H1 (cell line): ENCODE measurements at regions not wholly inside any gene's neighbourhood (a gene's known extent, or its start where the extent isn't known, plus 50 kb on each side); places are given as distances from the start of the nearest gene placed in this dataset.

Experiments used
- CTCF ChIA-PET: fragments of 300-600 bp; sonication (Branson Sonifier 250); formaldehyde crosslinking; loops from one replicate; lab custom pipeline; 2021; ENCODE audit not compliant: partially characterized antibody; lab: Charles Lee
- POLR2A ChIA-PET: fragments of 300-600 bp; sonication (Branson Sonifier 250); formaldehyde crosslinking; loops from one replicate; lab custom pipeline; 2021; ENCODE audit warnings: inconsistent platforms; ENCODE audit not compliant: partially characterized antibody; lab: Charles Lee
- DNase-seq, 2 experiments: peaks; one replicate each; pipeline versions ENCODE4 v3.0.0 to v3.0.0-alpha.2; 2010 to 2022; ENCODE audit warnings: low spot score in 2 of 2, low read depth in 1 of 2, mixed read lengths in 1 of 2
- FAIRE-seq: peaks from 2 replicates; lab custom pipeline; 2011; peaks lifted over from hg19 to GRCh38; lab: Jason Lieb, UNC
- H2AFZ ChIP-seq: 2 replicates; pipeline ENCODE4 v1.8.1; 2012; ENCODE audit warnings: low read length, inconsistent platforms
- H2AK5ac ChIP-seq: 2 replicates; pipeline ENCODE4 v1.6.1; 2013; ENCODE audit warnings: low read depth, low read length
- H2BK120ac ChIP-seq: replicated peaks from 2 replicates; pipeline ENCODE3; 2013; ENCODE audit warnings: low read depth, low read length, inconsistent platforms
- H2BK12ac ChIP-seq: 2 replicates; pipeline ENCODE4 v1.6.1; 2013; ENCODE audit warnings: low read depth, low read length
- H2BK15ac ChIP-seq: 2 replicates; pipeline ENCODE4 v1.6.1; 2013; ENCODE audit warnings: low read length
- H2BK20ac ChIP-seq: 2 replicates; pipeline ENCODE4 v1.6.1; 2013; ENCODE audit warnings: low read length
- H2BK5ac ChIP-seq: 2 replicates; pipeline ENCODE4 v1.6.1; 2013; ENCODE audit warnings: low read depth, low read length
- H3K14ac ChIP-seq: 2 replicates; pipeline ENCODE4 v1.6.1; 2013; ENCODE audit warnings: inconsistent platforms; ENCODE audit not compliant: insufficient read length
- H3K18ac ChIP-seq: 2 replicates; pipeline ENCODE4 v1.6.1; 2013; ENCODE audit warnings: low read length; ENCODE audit errors: extremely low read depth
- H3K23ac ChIP-seq: 2 replicates; pipeline ENCODE4 v1.6.1; 2013; ENCODE audit warnings: inconsistent platforms; ENCODE audit not compliant: insufficient read length
- H3K23me2 ChIP-seq: 2 replicates; pipeline ENCODE4 v1.6.1; 2013; ENCODE audit warnings: low read depth, low read length
- H3K27ac ChIP-seq: 2 replicates; pipeline ENCODE4 v1.6.1; 2011; ENCODE audit warnings: low read depth, low read length, inconsistent platforms
- H3K27me3 ChIP-seq, 4 experiments: replicated peaks in 1 of 4; 1 replicate in 1 of 4; 2 replicates in 3 of 4; pipeline versions ENCODE4 v1.6.1 to v1.8.1; 2011 to 2013; ENCODE audit warnings: low read length in 3 of 4, mild to moderate bottlenecking in 3 of 4, inconsistent platforms in 2 of 4, mixed read lengths in 2 of 4, moderate library complexity in 1 of 4; ENCODE audit not compliant: control insufficient read depth in 3 of 4, insufficient read depth in 3 of 4; ENCODE audit errors: extremely low read depth in 1 of 4
- H3K36me3 ChIP-seq, 4 experiments: 2 replicates each; pipeline versions ENCODE4 v1.6.1 to v1.8.1; 2011 to 2013; ENCODE audit warnings: mild to moderate bottlenecking in 4 of 4, low read length in 3 of 4, moderate library complexity in 2 of 4, control low read depth in 1 of 4, inconsistent platforms in 1 of 4; ENCODE audit not compliant: insufficient read depth in 4 of 4, control insufficient read depth in 2 of 4
- H3K4ac ChIP-seq: replicated peaks from 2 replicates; pipeline ENCODE3; 2013; ENCODE audit warnings: low read length, low read depth, mixed read lengths, inconsistent platforms; ENCODE audit not compliant: insufficient read length
- H3K4me1 ChIP-seq, 4 experiments: replicated peaks in 1 of 4; 1 replicate in 1 of 4; 2 replicates in 3 of 4; pipeline versions ENCODE4 v1.6.1 to v1.8.1; 2011 to 2013; ENCODE audit warnings: low read length in 3 of 4, inconsistent platforms in 2 of 4, mixed read lengths in 1 of 4; ENCODE audit not compliant: insufficient read depth in 4 of 4, control insufficient read depth in 3 of 4
- H3K4me2 ChIP-seq, 2 experiments: 2 replicates each; pipeline versions ENCODE4 v1.6.1 to v1.8.1; 2011 to 2013; ENCODE audit warnings: low read depth in 2 of 2, low read length in 2 of 2, control low read depth in 1 of 2, inconsistent platforms in 1 of 2, mild to moderate bottlenecking in 1 of 2; ENCODE audit not compliant: insufficient read depth in 1 of 2
- H3K4me3 ChIP-seq, 4 experiments: fragments of 200-600, 300-600 bp in 1 of 4; sonication (generic), shearing (Covaris generic), sonication (Bioruptor Twin) in 1 of 4; 2 replicates each; pipeline versions ENCODE4 v1.5.1 to v1.8.1; 2011 to 2016; ENCODE audit warnings: low read length in 4 of 4, low read depth in 3 of 4, control low read depth in 2 of 4, inconsistent platforms in 2 of 4, mild to moderate bottlenecking in 2 of 4, mixed read lengths in 1 of 4, moderate library complexity in 1 of 4; ENCODE audit not compliant: insufficient read depth in 2 of 4; ENCODE audit errors: extremely low read depth in 1 of 4
- H3K56ac ChIP-seq: replicated peaks from 2 replicates; pipeline ENCODE3; 2013; ENCODE audit warnings: low read depth, mild to moderate bottlenecking, mixed read lengths, low read length, inconsistent platforms; ENCODE audit not compliant: insufficient read length
- H3K79me1 ChIP-seq: 2 replicates; pipeline ENCODE4 v1.6.1; 2013; ENCODE audit warnings: low read depth, low read length, control low read depth
- H3K79me2 ChIP-seq, 2 experiments: 2 replicates each; pipeline versions ENCODE4 v1.6.1 to v1.8.1; 2012 to 2013; ENCODE audit warnings: low read length in 2 of 2, mild to moderate bottlenecking in 2 of 2, inconsistent platforms in 1 of 2; ENCODE audit not compliant: insufficient read depth in 2 of 2, control insufficient read depth in 1 of 2
- H3K9ac ChIP-seq, 4 experiments: replicated peaks in 1 of 4; 1 replicate in 1 of 4; 2 replicates in 3 of 4; pipeline versions ENCODE4 v1.6.1 to v1.8.1; 2011 to 2013; ENCODE audit warnings: low read depth in 3 of 4, low read length in 3 of 4, control low read depth in 2 of 4, mild to moderate bottlenecking in 2 of 4, moderate library complexity in 2 of 4, inconsistent platforms in 1 of 4; ENCODE audit errors: extremely low read depth in 1 of 4
- H3K9me3 ChIP-seq, 2 experiments: 2 replicates each; pipeline versions ENCODE4 v1.6.1 to v1.8.1; 2012 to 2013; ENCODE audit warnings: mild to moderate bottlenecking in 2 of 2, moderate library complexity in 2 of 2, control low read depth in 1 of 2, inconsistent platforms in 1 of 2, low read depth in 1 of 2, low read length in 1 of 2, mixed read lengths in 1 of 2; ENCODE audit not compliant: insufficient read depth in 2 of 2
- H4K20me1 ChIP-seq, 2 experiments: replicated peaks in 1 of 2; 2 replicates each; pipeline versions ENCODE3 to v1.8.1; 2011 to 2013; ENCODE audit warnings: inconsistent platforms in 2 of 2, low read length in 2 of 2, mild to moderate bottlenecking in 1 of 2; ENCODE audit not compliant: insufficient read depth in 2 of 2, control insufficient read depth in 1 of 2
- H4K5ac ChIP-seq: 2 replicates; pipeline ENCODE4 v1.6.1; 2013; ENCODE audit warnings: low read length, low read depth, mixed read lengths, inconsistent platforms; ENCODE audit not compliant: insufficient read length
- H4K8ac ChIP-seq: 2 replicates; pipeline ENCODE4 v1.8.0; 2013; ENCODE audit warnings: mild to moderate bottlenecking, moderate library complexity, low read length, inconsistent platforms; ENCODE audit not compliant: insufficient read depth; ENCODE audit errors: extremely low read depth
- H4K91ac ChIP-seq: replicated peaks from 2 replicates; pipeline ENCODE3; 2013; ENCODE audit warnings: low read length, mixed read lengths, inconsistent platforms; ENCODE audit not compliant: insufficient read length
- CTBP2 ChIP-seq: IDR thresholded peaks from 2 replicates; pipeline ENCODE4 v1.7.0; 2011; ENCODE audit warnings: borderline replicate concordance, mild to moderate bottlenecking, moderate library complexity, mixed read lengths, low read length; ENCODE audit not compliant: insufficient read depth, insufficient read length
- EP300 ChIP-seq, 2 experiments: IDR thresholded peaks; 1 replicate in 1 of 2; 2 replicates in 1 of 2; pipeline ENCODE4 v1.6.1; 2011 to 2012; ENCODE audit warnings: low read depth in 2 of 2, low read length in 2 of 2, mild to moderate bottlenecking in 2 of 2, borderline replicate concordance in 1 of 2, inconsistent platforms in 1 of 2, moderate library complexity in 1 of 2
- GABPA ChIP-seq: IDR thresholded peaks from 2 replicates; pipeline ENCODE4 v1.6.1; 2011; ENCODE audit warnings: mild to moderate bottlenecking, low read length, moderate library complexity, borderline replicate concordance; ENCODE audit not compliant: insufficient read depth
- HDAC6 ChIP-seq: IDR thresholded peaks from one replicate; pipeline ENCODE4 v1.7.1; 2012; ENCODE audit warnings: low read depth, mild to moderate bottlenecking, inconsistent platforms, low read length, moderate library complexity
- JUND ChIP-seq: IDR thresholded peaks from 2 replicates; pipeline ENCODE4 v1.6.1; 2011; ENCODE audit warnings: mild to moderate bottlenecking, improper control_type of control experiment, low read length
- KDM4A ChIP-seq: IDR thresholded peaks from one replicate; pipeline ENCODE4 v1.7.1; 2012; ENCODE audit warnings: low read depth, mild to moderate bottlenecking, moderate library complexity, low read length, inconsistent platforms; ENCODE audit not compliant: severe bottlenecking
- KDM5A ChIP-seq: fragments of 200-600 bp; IDR thresholded peaks from 2 replicates; pipeline ENCODE4 v1.7.1; 2012; ENCODE audit warnings: mild to moderate bottlenecking, low read length, inconsistent platforms, mixed read lengths
- NRF1 ChIP-seq: IDR thresholded peaks from 2 replicates; pipeline ENCODE4 v1.6.1; 2011; ENCODE audit warnings: mild to moderate bottlenecking, low read depth, low read length, improper control_type of control experiment
- RNF2 ChIP-seq: fragments of 200-900, 300-1000 bp; sonication (generic); IDR thresholded peaks from 2 replicates; pipeline ENCODE4 v1.7.1; 2016; ENCODE audit warnings: borderline replicate concordance, low read depth, mild to moderate bottlenecking, antibody characterized with exemption, low read length; ENCODE audit not compliant: poor library complexity, severe bottlenecking; ENCODE audit errors: missing control alignments
- SP4 ChIP-seq: IDR thresholded peaks from 2 replicates; pipeline ENCODE4 v1.6.1; 2012; ENCODE audit warnings: low read length, inconsistent platforms
- SUZ12 ChIP-seq: fragments of 200-600 bp; sonication (generic); IDR thresholded peaks from 2 replicates; pipeline ENCODE4 v1.6.1; 2012; ENCODE audit warnings: mild to moderate bottlenecking, inconsistent platforms, low read length, moderate library complexity, mixed read lengths
- WGBS, 2 experiments: shearing (Covaris generic) in 1 of 2; methylation state at CpG; one replicate each; pipeline versions ENCODE4 v1.1.6 to v1.1.7; 2013 to 2015; ENCODE audit warnings: low lambda C conversion rate in 2 of 2, mixed read lengths in 2 of 2, inconsistent platforms in 1 of 2, low coverage in 1 of 2, missing lambda C conversion rate in 1 of 2; ENCODE audit not compliant: insufficient replicate concordance in 2 of 2, insufficient coverage in 1 of 2, insufficient read length in 1 of 2; ENCODE audit errors: extremely low coverage in 1 of 2, missing lambda C conversion rate in 1 of 2; 5-methylcytosine and 5-hydroxymethylcytosine counted together
- TF ChIP-seq, protein P1 (sequence below), 3 experiments: IDR thresholded peaks; 1 replicate in 2 of 3; 2 replicates in 1 of 3; pipeline versions ENCODE4 v1.5.1 to v1.6.1; 2011; ENCODE audit warnings: low read length in 3 of 3, mild to moderate bottlenecking in 3 of 3, inconsistent platforms in 2 of 3, low read depth in 1 of 3, moderate library complexity in 1 of 3; ENCODE audit not compliant: insufficient read depth in 1 of 3; ENCODE audit errors: control extremely low read depth in 1 of 3

GRCh38 chr3:164208048-164208447, 870.2 kb downstream of the SI start:
- no peaks in the 10 kb centered on the region for H3K27me3 ChIP-seq
- no peak overlapping the region for H2BK5ac ChIP-seq
- H2AFZ ChIP-seq, result no peak overlapping the region
- no peak overlapping the region for H2BK12ac ChIP-seq
- H3K23ac ChIP-seq, result no peak overlapping the region
- H3K4me1 ChIP-seq, result no peaks in the 10 kb centered on the region
- no peak overlapping the region for H3K18ac ChIP-seq
- H3K79me2 ChIP-seq, result no peaks in the 10 kb centered on the region
- no peak overlapping the region for H2AK5ac ChIP-seq
- no peak overlapping the region for H3K4ac ChIP-seq
- no peak overlapping the region for H3K4me3 ChIP-seq
- H3K4me2 ChIP-seq, result no peak overlapping the region
- no peak overlapping the region for H3K14ac ChIP-seq
- CTCF ChIA-PET, result no interaction called here
- no peak overlapping the region for H2BK15ac ChIP-seq
- H4K91ac ChIP-seq, result no peak overlapping the region
- no peaks in the 10 kb centered on the region for H3K23me2 ChIP-seq
- no peaks in the 10 kb centered on the region for H4K20me1 ChIP-seq
- no peak for DNase-seq
- H2BK120ac ChIP-seq, result no peak overlapping the region
- H3K56ac ChIP-seq, result no peak overlapping the region
- 84% methylated on average over 2 of the region's 2 CpGs; no CpG with 5 or more reads in 1 of the 2 experiments for WGBS, 2 experiments
- H3K9me3 ChIP-seq, result no peaks in the 10 kb centered on the region
- no peaks in the 10 kb centered on the region for H3K79me1 ChIP-seq
- no peak overlapping the region for H3K27ac ChIP-seq
- no peaks in the 10 kb centered on the region for H3K36me3 ChIP-seq
- no peak overlapping the region for H4K5ac ChIP-seq
- POLR2A ChIA-PET, result no interaction called here
- no peak overlapping the region for H3K9ac ChIP-seq
- H4K8ac ChIP-seq, result no peak overlapping the region
- H2BK20ac ChIP-seq, result no peak overlapping the region
- no peak for FAIRE-seq
- TF ChIP-seq KDM5A, result no peak
- no peak for TF ChIP-seq SP4
- no peak for TF ChIP-seq KDM4A
- no peak for TF ChIP-seq CTBP2
- no peak for TF ChIP-seq GABPA
- no peak for TF ChIP-seq NRF1
- TF ChIP-seq EP300 (IDR thresholded peaks at IDR 0.05; ENCODE audit: borderline replicate concordance in 1 of 2, low read depth in 2 of 2, low read length in 2 of 2), result no peak
- no peak for TF ChIP-seq RNF2
- TF ChIP-seq SUZ12, result no peak
- TF ChIP-seq, protein P1, sequence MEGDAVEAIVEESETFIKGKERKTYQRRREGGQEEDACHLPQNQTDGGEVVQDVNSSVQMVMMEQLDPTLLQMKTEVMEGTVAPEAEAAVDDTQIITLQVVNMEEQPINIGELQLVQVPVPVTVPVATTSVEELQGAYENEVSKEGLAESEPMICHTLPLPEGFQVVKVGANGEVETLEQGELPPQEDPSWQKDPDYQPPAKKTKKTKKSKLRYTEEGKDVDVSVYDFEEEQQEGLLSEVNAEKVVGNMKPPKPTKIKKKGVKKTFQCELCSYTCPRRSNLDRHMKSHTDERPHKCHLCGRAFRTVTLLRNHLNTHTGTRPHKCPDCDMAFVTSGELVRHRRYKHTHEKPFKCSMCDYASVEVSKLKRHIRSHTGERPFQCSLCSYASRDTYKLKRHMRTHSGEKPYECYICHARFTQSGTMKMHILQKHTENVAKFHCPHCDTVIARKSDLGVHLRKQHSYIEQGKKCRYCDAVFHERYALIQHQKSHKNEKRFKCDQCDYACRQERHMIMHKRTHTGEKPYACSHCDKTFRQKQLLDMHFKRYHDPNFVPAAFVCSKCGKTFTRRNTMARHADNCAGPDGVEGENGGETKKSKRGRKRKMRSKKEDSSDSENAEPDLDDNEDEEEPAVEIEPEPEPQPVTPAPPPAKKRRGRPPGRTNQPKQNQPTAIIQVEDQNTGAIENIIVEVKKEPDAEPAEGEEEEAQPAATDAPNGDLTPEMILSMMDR (IDR thresholded peaks at IDR 0.05; ENCODE audit: control extremely low read depth in 1 of 3, insufficient read depth in 1 of 3, low read depth in 1 of 3, low read length in 3 of 3), result no peak
- no peak for TF ChIP-seq HDAC6
- TF ChIP-seq JUND, result no peak
